ENCODE measurements at regions not wholly inside any gene's neighbourhood (a gene's known extent, or its start where the extent isn't known, plus 50 kb on each side); places are given as distances from the start of the nearest gene placed in this dataset.

GRCh38 chr1:63127376-63127775 is 195.0 kb upstream of the FOXD3 start:
- CTCF ChIA-PET (ENCODE audit: low intra/inter-chr PET ratio): no interaction called here
- no TSS peak for BruUV-seq (replicated peaks)
- WGBS (ENCODE audit: insufficient coverage, low coverage, missing lambda C conversion rate): 0% methylated on average over 5 of the region's 5 CpGs
- Histone ChIP-seq H3K4me1 (replicated peaks in 1 of 2; ENCODE audit: control insufficient read depth in 2 of 2, insufficient read depth in 2 of 2, low read length in 2 of 2) (no peaks in the 10 kb centered on the region; a peak in 2 of 5 replicates), H3K9me3 (replicated peaks; ENCODE audit: control insufficient read depth, insufficient read depth, low read depth, low read length) (no peaks in the 10 kb centered on the region), H3K9me1 (ENCODE audit: control insufficient read depth, insufficient read depth, low read length) (no peaks in the 10 kb centered on the region), H3K4me2 (ENCODE audit: insufficient read depth, low read length) (no peak overlapping the region), H3K27me3 (ENCODE audit: control insufficient read depth in 2 of 2, insufficient read depth in 2 of 2, low read length in 2 of 2) (peaks cover 3 to 6% of the 10 kb centered on the region in 2 experiments; a peak in 3 of 5 replicates), H3K4me3 (no peak overlapping the region), H2AFZ (ENCODE audit: low read depth, low read length) (no peak overlapping the region), H3K9ac (ENCODE audit: insufficient read depth in 1 of 2, low read depth in 2 of 2, low read length in 2 of 2) (no peak overlapping the region), H3K36me3 (ENCODE audit: control insufficient read depth, insufficient read depth, low read length) (no peaks in the 10 kb centered on the region), H4K20me1 (replicated peaks; ENCODE audit: control insufficient read depth, insufficient read depth, low read length) (no peaks in the 10 kb centered on the region; the same call in 1 of the 2 replicates), H3K27ac (ENCODE audit: extremely low read depth, low read depth, low read length) (no peak overlapping the region), H3K79me2 (ENCODE audit: control insufficient read depth, insufficient read depth, low read length) (no peaks in the 10 kb centered on the region)
- intact Hi-C loops (cut with micrococcal nuclease): no loop called here
- in situ Hi-C loops (cut with MboI): no loop called here
- DNase-seq (ENCODE audit: extremely low read depth in 1 of 4, low spot score in 3 of 4): no peak
- TF ChIP-seq ARHGAP35 (IDR thresholded peaks at IDR 0.05; ENCODE audit: partially characterized antibody) (no peak), RBFOX2 (IDR thresholded peaks at IDR 0.05; ENCODE audit: low read depth, low read length) (no peak), ZNF778 (CRISPR knock-in tag; IDR thresholded peaks at IDR 0.05) (no peak), TRIM28 (IDR thresholded peaks at IDR 0.05) (no peak), ARID3B (CRISPR knock-in tag; IDR thresholded peaks at IDR 0.05; ENCODE audit: borderline replicate concordance) (no peak)
- POLR2A ChIA-PET: no interaction called here
- FAIRE-seq: no peak
- no peak for ATAC-seq

- DNase-seq (ENCODE audit: extremely low read depth in 1 of 4, low spot score in 3 of 4) (no peak), FAIRE-seq (no peak), ATAC-seq (no peak)
- ChIA-PET POLR2A (no interaction called here), CTCF (ENCODE audit: low intra/inter-chr PET ratio) (no interaction called here)
- H3K36me3 ChIP-seq (ENCODE audit: control insufficient read depth, insufficient read depth, low read length): no peaks in the 10 kb centered on the region
- no peaks in the 10 kb centered on the region for H3K9me3 ChIP-seq (replicated peaks; ENCODE audit: control insufficient read depth, insufficient read depth, low read depth, low read length)
- H3K27me3 ChIP-seq (ENCODE audit: control insufficient read depth in 2 of 2, insufficient read depth in 2 of 2, low read length in 2 of 2): peaks cover 0 to 4% of the 10 kb centered on the region in 2 experiments; a peak in 2 of 5 replicates
- H3K27ac ChIP-seq (ENCODE audit: extremely low read depth, low read depth, low read length): no peak overlapping the region
- no peaks in the 10 kb centered on the region; the same call in 1 of the 2 replicates for H4K20me1 ChIP-seq (replicated peaks; ENCODE audit: control insufficient read depth, insufficient read depth, low read length)
- H3K4me1 ChIP-seq (replicated peaks in 1 of 2; ENCODE audit: control insufficient read depth in 2 of 2, insufficient read depth in 2 of 2, low read length in 2 of 2): no peaks in the 10 kb centered on the region
- H3K4me2 ChIP-seq (ENCODE audit: insufficient read depth, low read length): no peak overlapping the region
- no TSS peak for BruUV-seq (replicated peaks)
- no peak overlapping the region for H2AFZ ChIP-seq (ENCODE audit: low read depth, low read length)
- H3K9me1 ChIP-seq (ENCODE audit: control insufficient read depth, insufficient read depth, low read length): no peaks in the 10 kb centered on the region
- intact Hi-C loops (cut with micrococcal nuclease): no loop called here
- in situ Hi-C loops (cut with MboI): no loop called here
- WGBS (ENCODE audit: insufficient coverage, low coverage, missing lambda C conversion rate): 1% methylated on average over 4 of the region's 4 CpGs
- H3K9ac ChIP-seq (ENCODE audit: insufficient read depth in 1 of 2, low read depth in 2 of 2, low read length in 2 of 2): no peak overlapping the region
- H3K79me2 ChIP-seq (ENCODE audit: control insufficient read depth, insufficient read depth, low read length): no peaks in the 10 kb centered on the region
- H3K4me3 ChIP-seq: no peak overlapping the region
- no peak for TF ChIP-seq DPF2 (IDR thresholded peaks at IDR 0.05)
- no peak for TF ChIP-seq MIER1 (IDR thresholded peaks at IDR 0.05; ENCODE audit: low read depth)
- TF ChIP-seq HLTF (IDR thresholded peaks at IDR 0.05): no peak
- TF ChIP-seq CC2D1A (IDR thresholded peaks at IDR 0.05): no peak
- TF ChIP-seq ZNF766 (CRISPR knock-in tag; conservative IDR thresholded peaks at IDR 0.05): no peak
Measured at GRCh38 chr1:63128556-63128955, 193.8 kb upstream of the FOXD3 start.

Measured in K562 (cell line).